Pancreas (tissue), 10 donors: ENCODE measurements at regions not wholly inside any gene's neighbourhood (a gene's known extent, or its start where the extent isn't known, plus 50 kb on each side); places are given as distances from the start of the nearest gene placed in this dataset.

ENCODE experiments used
- ATAC-seq, 4 donors: fragments of 200-7000 bp; cut with Tn5 transposase; one replicate each; pipeline versions ENCODE4 v1.8.0 to v1.9.1; 2020; ENCODE audit warnings: mild to moderate bottlenecking in 4 of 4, moderate library complexity in 4 of 4
- DNase-seq, 6 donors: peaks; one replicate each; pipeline ENCODE4 v3.0.0-alpha.2; 2020
- FAIRE-seq: peaks from 2 replicates; lab custom pipeline; 2012; peaks lifted over from hg19 to GRCh38; lab: Jason Lieb, UNC
- H3K27ac ChIP-seq, 4 donors: fragments of 200-600 bp; sonication (generic); 1 replicate in 3 of 4; 2 replicates in 1 of 4; pipeline versions ENCODE4 v1.5.0 to v1.8.0; 2020
- H3K27me3 ChIP-seq, 4 donors: fragments of 200-600 bp; one replicate each; pipeline ENCODE4 v1.8.0; 2021
- H3K36me3 ChIP-seq, 3 donors: fragments of 200-600 bp; sonication (generic) in 1 of 3; one replicate each; pipeline versions ENCODE4 v1.5.0 to v1.8.0; 2020 to 2021
- H3K4me1 ChIP-seq, 3 donors: fragments of 200-600 bp; one replicate each; pipeline ENCODE4 v1.8.0; 2021
- H3K4me3 ChIP-seq, 4 donors: fragments of 200-600 bp; sonication (generic) in 2 of 4; one replicate each; pipeline versions ENCODE4 v1.5.0 to v1.8.0; 2020 to 2021
- H3K9me3 ChIP-seq, 4 donors: fragments of 200-600 bp; one replicate each; pipeline ENCODE4 v1.8.0; 2021
- CTCF ChIP-seq, 4 donors: fragments of 200-600 bp; sonication (generic) in 3 of 4; IDR thresholded peaks; one replicate each; pipeline versions ENCODE4 v1.5.0 to v1.8.0; 2021; ENCODE audit warnings: antibody characterized with exemption in 4 of 4
- WGBS, 2 donors: extraction: QIAGEN DNeasy Blood & Tissue Kit; methylation state at CpG; one replicate each; pipeline ENCODE4 v1.1.7; 2013; 5-methylcytosine and 5-hydroxymethylcytosine counted together
- intact Hi-C, 3 donors: fragments of 100-400 bp; cut with DNase I; formaldehyde crosslinking; loops; one replicate each; pipeline versions ENCODE4 v1.11.1 to v1.14.2; 2022
- donor health status: healthy with polysubstance abuse.
- donor health status: DM: no; HTN: no; CAD: no; lungs with moderate emphysema.
- donor health status: DM: no; HTN: no; CAD: no.
- donor health status: control.
- donor health status: control.
- donor health status: Bipolar disorder and iron deficiency.
- donor health status: DM: yes; HTN: yes; CAD: no.
- donor health status: DM: no; HTN: no; CAD: no.
- donor health status: DM: no; HTN: no; CAD: no.
- donor health status: DM: yes; HTN: yes; CAD: no.

- no peak for DNase-seq
- no peak for ATAC-seq
- no peaks in the 10 kb centered on the region for H3K4me1 ChIP-seq
- TF ChIP-seq CTCF (IDR thresholded peaks at IDR 0.05), result no peak
- FAIRE-seq, result no peak
- H3K9me3 ChIP-seq, result no peaks in the 10 kb centered on the region
- intact Hi-C loops, result no loop called here
- no peak overlapping the region for H3K27ac ChIP-seq
- H3K36me3 ChIP-seq, result no peaks in the 10 kb centered on the region
- H3K4me3 ChIP-seq, result no peak overlapping the region
- H3K27me3 ChIP-seq, result no peaks in the 10 kb centered on the region
- WGBS, 2 donors, result 7 to 10% methylated on average over 1 of the region's 1 CpG
These were observed 584.8 kb upstream of the INTU start for GRCh38 chr4:127047930-127048329.

- intact Hi-C loops, result no loop called here
- no peak for TF ChIP-seq CTCF (IDR thresholded peaks at IDR 0.05)
- Histone ChIP-seq H3K27me3 (no peaks in the 10 kb centered on the region), H3K4me3 (no peak overlapping the region), H3K4me1 (no peaks in the 10 kb centered on the region), H3K36me3 (no peaks in the 10 kb centered on the region), H3K27ac (no peak overlapping the region), H3K9me3 (no peaks in the 10 kb centered on the region)
- whole genome bisulfite sequencing, 2 donors, result 71 to 84% methylated on average over 3 of the region's 3 CpGs
- no peak for ATAC-seq
- FAIRE-seq, result no peak
- no peak for DNase-seq
These were observed 584.2 kb upstream of the INTU start for GRCh38 chr4:127048376-127049044.

GRCh38 chr4:127049526-127049925 is 583.2 kb upstream of the INTU start:
- Histone ChIP-seq H3K27me3 (no peaks in the 10 kb centered on the region), H3K9me3 (no peaks in the 10 kb centered on the region), H3K4me1 (no peaks in the 10 kb centered on the region), H3K4me3 (no peak overlapping the region), H3K36me3 (no peaks in the 10 kb centered on the region), H3K27ac (no peak overlapping the region)
- no peak for FAIRE-seq
- DNase-seq, result no peak
- no peak for TF ChIP-seq CTCF (IDR thresholded peaks at IDR 0.05)
- no peak for ATAC-seq
- 28 to 44% methylated on average over 4 of the region's 4 CpGs for WGBS, 2 donors
- intact Hi-C loops, result no loop called here

GRCh38 chr4:127052742-127053141 is 580.0 kb upstream of the INTU start:
- ATAC-seq, result no peak
- Histone ChIP-seq H3K27me3 (no peaks in the 10 kb centered on the region), H3K4me1 (no peaks in the 10 kb centered on the region), H3K9me3 (no peaks in the 10 kb centered on the region), H3K4me3 (no peak overlapping the region), H3K27ac (no peak overlapping the region), H3K36me3 (no peaks in the 10 kb centered on the region)
- 55 to 72% methylated on average over 1 of the region's 1 CpG for WGBS, 2 donors
- FAIRE-seq, result no peak
- no peak for TF ChIP-seq CTCF (IDR thresholded peaks at IDR 0.05)
- intact Hi-C loops, result no loop called here
- DNase-seq, result no peak

- Histone ChIP-seq H3K9me3 (no peaks in the 10 kb centered on the region), H3K4me3 (no peak overlapping the region), H3K4me1 (no peaks in the 10 kb centered on the region), H3K27me3 (no peaks in the 10 kb centered on the region), H3K36me3 (no peaks in the 10 kb centered on the region), H3K27ac (no peak overlapping the region)
- intact Hi-C loops, result no loop called here
- no peak for TF ChIP-seq CTCF (IDR thresholded peaks at IDR 0.05)
- DNase-seq (no peak), ATAC-seq (no peak), FAIRE-seq (no peak)
- 14 to 25% methylated on average over 1 of the region's 1 CpG for WGBS, 2 donors
These were observed 577.4 kb upstream of the INTU start for GRCh38 chr4:127055357-127055756.
